ENCODE measurements at regions not wholly inside any gene's neighbourhood (a gene's known extent, or its start where the extent isn't known, plus 50 kb on each side); places are given as distances from the start of the nearest gene placed in this dataset.

GRCh38 chr12:73110816-73111215 is 838.6 kb downstream of the TRHDE start:
- Histone ChIP-seq H3K9ac (replicated peaks in 1 of 4; ENCODE audit: extremely low read depth in 1 of 4, low read depth in 3 of 4, low read length in 3 of 4) (no peak overlapping the region), H3K4ac (replicated peaks; ENCODE audit: insufficient read length, low read depth, low read length) (no peak overlapping the region)
- TF ChIP-seq TAF1 (IDR thresholded peaks at IDR 0.05; ENCODE audit: low read depth, low read length) (no peak), BACH1 (IDR thresholded peaks at IDR 0.05; ENCODE audit: low read length) (no peak), SP2 (IDR thresholded peaks at IDR 0.05; ENCODE audit: low read length) (no peak), POLR2AphosphoS5 (IDR thresholded peaks at IDR 0.05; ENCODE audit: low read depth, low read length) (no peak), NANOG (IDR thresholded peaks at IDR 0.05; ENCODE audit: insufficient read depth, low read depth, low read length, poor library complexity, severe bottlenecking) (no peak), EZH2 (IDR thresholded peaks at IDR 0.05; ENCODE audit: low read depth, low read length, severe bottlenecking) (no peak), CHD1 (IDR thresholded peaks at IDR 0.05; ENCODE audit: low read depth, low read length) (no peak), JUN (IDR thresholded peaks at IDR 0.05; ENCODE audit: low read depth, low read length) (no peak), KDM1A (IDR thresholded peaks at IDR 0.05; ENCODE audit: borderline replicate concordance, low read length) (no peak), TCF12 (IDR thresholded peaks at IDR 0.05; ENCODE audit: low read depth, low read length) (no peak), KDM4A (IDR thresholded peaks at IDR 0.05; ENCODE audit: low read depth, low read length, severe bottlenecking) (no peak), HDAC6 (IDR thresholded peaks at IDR 0.05; ENCODE audit: low read depth, low read length) (no peak), RFX5 (IDR thresholded peaks at IDR 0.05; ENCODE audit: borderline replicate concordance, low read depth, low read length) (no peak), ATF2 (IDR thresholded peaks at IDR 0.05; ENCODE audit: low read length) (no peak), SP4 (IDR thresholded peaks at IDR 0.05; ENCODE audit: low read length) (no peak)

More at GRCh38 chr12:73110816-73111215, 838.6 kb downstream of the TRHDE start:
- POLR2A ChIA-PET (ENCODE audit: partially characterized antibody), result no interaction called here
- H2AK5ac ChIP-seq (ENCODE audit: low read depth, low read length), result no peak overlapping the region
- CTCF ChIA-PET (ENCODE audit: partially characterized antibody), result no interaction called here
- no peak overlapping the region for H4K5ac ChIP-seq (ENCODE audit: insufficient read length, low read depth, low read length)
- no peaks in the 10 kb centered on the region for H3K23me2 ChIP-seq (ENCODE audit: low read depth, low read length)
- H2BK12ac ChIP-seq (ENCODE audit: low read depth, low read length), result no peak overlapping the region
- no peaks in the 10 kb centered on the region for H3K36me3 ChIP-seq (ENCODE audit: control insufficient read depth in 2 of 4, insufficient read depth in 4 of 4, low read length in 3 of 4)
- H3K79me2 ChIP-seq (ENCODE audit: control insufficient read depth in 1 of 2, insufficient read depth in 2 of 2, low read length in 2 of 2), result no peaks in the 10 kb centered on the region
- no peak overlapping the region for H3K4me2 ChIP-seq (ENCODE audit: insufficient read depth in 1 of 2, low read depth in 2 of 2, low read length in 2 of 2)
- H3K27me3 ChIP-seq (replicated peaks in 1 of 4; ENCODE audit: control insufficient read depth in 3 of 4, extremely low read depth in 1 of 4, insufficient read depth in 3 of 4, low read length in 3 of 4), result no peaks in the 10 kb centered on the region
- H3K14ac ChIP-seq (ENCODE audit: insufficient read length), result no peak overlapping the region
- H3K56ac ChIP-seq (replicated peaks; ENCODE audit: insufficient read length, low read depth, low read length), result no peak overlapping the region
- no peak overlapping the region for H3K27ac ChIP-seq (ENCODE audit: low read depth, low read length)
- no peak overlapping the region for H4K91ac ChIP-seq (replicated peaks; ENCODE audit: insufficient read length, low read length)
- no peak for DNase-seq (ENCODE audit: low read depth in 1 of 2, low spot score in 2 of 2)
- H3K23ac ChIP-seq (ENCODE audit: insufficient read length), result no peak overlapping the region
- H2BK5ac ChIP-seq (ENCODE audit: low read depth, low read length), result no peak overlapping the region
- 85% methylated on average over 2 of the region's 2 CpGs; no CpG with 5 or more reads in 1 of the 2 experiments for WGBS, 2 experiments (ENCODE audit: extremely low coverage in 1 of 2, insufficient coverage in 1 of 2, insufficient read length in 1 of 2, insufficient replicate concordance in 2 of 2, low coverage in 1 of 2, low lambda C conversion rate in 2 of 2, missing lambda C conversion rate in 1 of 2)
- H3K4me3 ChIP-seq (ENCODE audit: extremely low read depth in 1 of 4, insufficient read depth in 2 of 4, low read depth in 3 of 4, low read length in 4 of 4), result no peak overlapping the region
- H3K4me1 ChIP-seq (replicated peaks in 1 of 4; ENCODE audit: control insufficient read depth in 3 of 4, insufficient read depth in 4 of 4, low read length in 3 of 4), result 0 out of 7 replicates have a peak, but pooled peaks cover 0 to 3% (median 0%) of the 10 kb centered on the region in 4 experiments
- H3K9me3 ChIP-seq (ENCODE audit: insufficient read depth in 2 of 2, low read depth in 1 of 2, low read length in 1 of 2), result no peaks in the 10 kb centered on the region
- H4K20me1 ChIP-seq (replicated peaks in 1 of 2; ENCODE audit: control insufficient read depth in 1 of 2, insufficient read depth in 2 of 2, low read length in 2 of 2), result no peaks in the 10 kb centered on the region
- no peak overlapping the region for H3K18ac ChIP-seq (ENCODE audit: extremely low read depth, low read length)
- no peak overlapping the region for H2BK120ac ChIP-seq (replicated peaks; ENCODE audit: low read depth, low read length)
- H2BK20ac ChIP-seq (ENCODE audit: low read length), result no peak overlapping the region
- no peak overlapping the region for H2AFZ ChIP-seq (ENCODE audit: low read length)
- no peaks in the 10 kb centered on the region for H3K79me1 ChIP-seq (ENCODE audit: low read depth, low read length)
- H4K8ac ChIP-seq (ENCODE audit: extremely low read depth, insufficient read depth, low read length), result no peak overlapping the region
- FAIRE-seq, result no peak
- H2BK15ac ChIP-seq (ENCODE audit: low read length), result no peak overlapping the region

Data from H1 (cell line).